HG03097 (cell line): ENCODE measurements at regions not wholly inside any gene's neighbourhood (a gene's known extent, or its start where the extent isn't known, plus 50 kb on each side); places are given as distances from the start of the nearest gene placed in this dataset.
"Not testable (repeated sequence)": the region's sequence is repeated elsewhere in the genome, so short reads cannot be mapped to it uniquely, and the experiment has no call there.

ENCODE experiments used
- ATAC-seq: cut with Tn5 transposase; IDR thresholded peaks from one replicate; pipeline ENCODE4 v1.9.1; 2021; ENCODE audit not compliant: unreplicated experiment, low FRiP score

DNA sequence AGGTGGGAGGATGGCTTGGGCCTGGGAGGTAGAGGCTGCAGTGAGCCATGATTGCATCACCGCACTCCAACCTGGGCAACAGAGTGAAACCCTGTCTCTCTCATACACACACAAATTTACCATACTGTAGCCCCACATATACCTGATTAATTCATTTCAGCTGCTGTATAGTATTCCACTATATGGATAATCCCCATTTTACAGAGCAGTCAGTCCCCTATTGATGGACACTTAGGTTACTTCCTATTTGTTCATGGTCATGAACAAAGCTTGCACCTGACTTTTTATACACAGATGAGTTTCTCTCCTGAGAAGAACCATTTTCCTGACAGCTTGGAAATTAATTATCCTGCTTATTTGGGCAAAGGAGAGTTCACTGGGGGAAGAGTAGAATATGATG is 59.2 kb downstream of the EMX2 start:
- no peak for ATAC-seq

DNA sequence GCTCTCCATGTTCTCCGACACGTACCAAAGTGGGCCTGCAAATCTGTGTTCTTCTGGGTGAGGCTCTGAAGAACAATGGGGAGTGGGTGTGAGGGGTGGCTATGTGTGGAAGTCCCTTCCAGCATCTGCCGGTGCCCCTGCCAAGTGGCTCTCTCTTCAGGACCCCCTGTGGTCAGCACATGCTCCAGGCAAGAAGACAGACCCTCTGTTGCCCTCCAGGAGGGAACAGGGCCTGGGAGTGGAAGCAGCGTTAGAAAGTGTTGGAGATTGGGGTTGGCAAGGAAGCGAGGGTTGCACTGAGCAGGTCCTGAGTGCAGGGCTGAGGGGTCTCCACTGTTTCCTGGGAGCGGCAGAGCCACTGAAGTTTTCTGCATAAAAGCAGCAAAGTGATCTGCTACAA is 60.5 kb downstream of the EMX2 start:
- no peak for ATAC-seq

DNA sequence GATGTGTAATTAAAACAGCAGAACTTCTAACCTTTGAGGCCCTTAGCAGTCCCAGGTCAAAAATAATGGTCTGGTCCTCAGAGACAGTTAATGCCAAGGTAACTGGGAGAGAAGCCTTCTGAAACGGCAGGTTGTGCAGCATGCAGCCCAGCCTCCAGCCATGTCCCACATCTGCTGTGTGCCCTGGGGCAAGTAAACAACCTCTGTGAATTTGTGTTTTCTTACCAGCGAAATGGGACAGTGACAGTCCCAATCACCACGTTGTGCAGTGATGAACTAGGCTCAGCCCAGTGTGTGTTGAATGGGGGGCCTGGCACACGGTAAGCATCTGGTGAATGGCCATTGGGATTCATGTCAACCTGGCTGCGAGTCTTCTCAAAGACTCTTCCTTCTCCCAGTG is 61.2 kb downstream of the EMX2 start:
- no peak for ATAC-seq

- ATAC-seq = no peak
Observed at GRCh38 chr10:117609095-117609795, 66.7 kb downstream of the EMX2 start.

GRCh38 chr10:117609796-117610170 is 67.2 kb downstream of the EMX2 start:
- no peak for ATAC-seq

GRCh38 chr10:117610321-117610720 is 67.8 kb downstream of the EMX2 start:
- ATAC-seq = no peak

GRCh38 chr10:117612113-117612512 is 69.6 kb downstream of the EMX2 start:
- no peak for ATAC-seq

DNA sequence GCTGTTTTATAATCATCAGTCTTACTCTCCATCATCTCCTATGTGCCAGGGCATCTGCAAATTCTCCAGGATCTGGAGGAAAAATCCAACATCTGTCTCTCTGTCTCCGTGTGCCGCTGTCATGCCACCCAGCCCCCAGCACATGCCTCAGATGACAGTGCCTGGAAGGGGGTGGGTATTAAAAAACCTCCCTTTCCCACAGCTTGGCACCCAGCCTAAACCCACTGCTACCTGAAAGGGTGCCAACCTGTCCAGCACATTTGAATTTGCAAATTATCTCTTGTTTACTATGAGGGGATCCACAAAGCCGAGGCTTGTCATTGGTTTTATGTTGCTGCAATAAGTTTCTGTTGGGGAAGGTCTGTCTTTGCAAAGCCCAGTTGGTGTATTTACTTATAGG is 73.1 kb downstream of the EMX2 start:
- no peak for ATAC-seq

- ATAC-seq = no peak
Observed at GRCh38 chr10:117616179-117616578, 73.6 kb downstream of the EMX2 start.

- no peak for ATAC-seq
Observed at GRCh38 chr10:117617086-117617485, 74.5 kb downstream of the EMX2 start.

- ATAC-seq = no peak
Observed at GRCh38 chr10:117617659-117618058, 75.1 kb downstream of the EMX2 start.

DNA sequence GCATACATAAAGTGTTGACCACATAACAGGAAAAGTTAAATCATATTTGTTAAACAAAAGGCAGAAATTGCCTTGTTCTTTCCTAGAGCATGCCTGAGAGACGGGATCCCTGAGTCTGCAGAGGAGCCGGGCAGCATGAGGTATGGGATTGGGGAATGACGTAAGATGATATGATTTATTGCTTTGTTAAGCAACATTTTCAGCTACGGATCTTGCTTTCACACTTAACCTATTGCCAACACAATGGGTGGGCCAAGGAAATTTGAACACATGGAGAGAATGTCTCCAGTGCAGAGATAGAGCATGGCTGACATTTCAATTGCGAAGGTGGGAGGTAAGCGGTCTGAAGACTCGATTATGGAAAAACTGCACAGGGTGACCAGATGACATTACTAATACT is 76.7 kb downstream of the EMX2 start:
- ATAC-seq = no peak

DNA sequence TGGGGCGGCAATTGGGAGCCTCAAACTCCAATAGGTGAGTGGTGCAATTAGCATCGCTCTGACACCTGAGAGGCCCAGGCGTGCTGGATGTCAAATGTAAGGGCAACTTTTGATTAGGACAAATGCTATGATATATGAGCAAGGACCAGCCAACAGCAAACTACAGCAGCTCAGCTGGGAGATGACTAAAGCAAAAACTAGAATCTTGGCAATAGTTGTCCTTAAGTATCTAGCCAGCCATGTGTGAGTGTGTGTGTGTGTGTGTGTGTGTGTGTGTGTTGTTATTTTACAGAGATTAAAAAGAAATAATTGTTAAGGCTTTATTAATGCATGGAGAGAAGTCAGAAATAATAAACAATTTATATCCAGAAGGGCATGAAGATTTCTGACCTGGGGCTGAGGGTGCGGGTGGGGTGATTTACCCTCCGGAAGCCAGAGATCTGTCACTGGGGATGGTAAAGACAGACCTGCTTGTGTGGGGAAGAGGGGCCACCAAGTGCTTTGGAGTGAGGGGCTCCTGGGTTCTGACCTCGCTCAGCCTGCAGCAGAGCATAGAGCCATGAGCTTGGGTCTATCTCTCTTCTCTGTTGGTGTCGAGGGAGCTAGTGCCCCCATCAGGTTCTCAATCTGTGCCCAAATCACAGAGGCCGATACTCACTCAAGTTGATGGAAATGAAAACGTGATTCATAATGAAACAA is 77.3 kb downstream of the EMX2 start:
- ATAC-seq = no peak

- no peak for ATAC-seq
Observed at GRCh38 chr10:117621196-117621595, 78.7 kb downstream of the EMX2 start.

- no peak for ATAC-seq
Observed at GRCh38 chr10:117621795-117622420, 79.4 kb downstream of the EMX2 start.

GRCh38 chr10:117622471-117623184 is 80.1 kb downstream of the EMX2 start:
- no peak for ATAC-seq

GRCh38 chr10:117626228-117626627 is 83.7 kb downstream of the EMX2 start:
- no peak for ATAC-seq

GRCh38 chr10:117627561-117627960 is 85.0 kb downstream of the EMX2 start:
- ATAC-seq = no peak

DNA sequence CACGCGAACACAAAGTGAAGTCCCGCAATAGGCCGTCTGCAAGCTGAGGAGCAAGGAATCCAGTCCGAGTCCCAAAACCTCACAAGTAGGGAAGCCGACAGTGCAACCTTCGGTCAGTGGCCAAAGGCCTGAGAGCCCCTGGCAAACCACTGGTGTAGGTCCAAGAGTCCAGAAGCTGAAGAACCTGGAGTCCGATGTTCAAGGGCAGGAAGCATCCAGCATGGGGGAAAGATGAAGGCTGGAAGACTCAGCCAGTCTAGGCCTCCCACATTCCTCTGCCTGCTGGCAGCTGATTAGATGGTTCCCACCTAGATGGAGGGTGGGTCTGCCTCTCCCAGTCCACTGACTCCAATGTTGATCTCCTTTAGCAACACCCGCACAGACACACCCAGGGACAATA is 87.2 kb downstream of the EMX2 start:
- ATAC-seq = not testable (repeated sequence)

DNA sequence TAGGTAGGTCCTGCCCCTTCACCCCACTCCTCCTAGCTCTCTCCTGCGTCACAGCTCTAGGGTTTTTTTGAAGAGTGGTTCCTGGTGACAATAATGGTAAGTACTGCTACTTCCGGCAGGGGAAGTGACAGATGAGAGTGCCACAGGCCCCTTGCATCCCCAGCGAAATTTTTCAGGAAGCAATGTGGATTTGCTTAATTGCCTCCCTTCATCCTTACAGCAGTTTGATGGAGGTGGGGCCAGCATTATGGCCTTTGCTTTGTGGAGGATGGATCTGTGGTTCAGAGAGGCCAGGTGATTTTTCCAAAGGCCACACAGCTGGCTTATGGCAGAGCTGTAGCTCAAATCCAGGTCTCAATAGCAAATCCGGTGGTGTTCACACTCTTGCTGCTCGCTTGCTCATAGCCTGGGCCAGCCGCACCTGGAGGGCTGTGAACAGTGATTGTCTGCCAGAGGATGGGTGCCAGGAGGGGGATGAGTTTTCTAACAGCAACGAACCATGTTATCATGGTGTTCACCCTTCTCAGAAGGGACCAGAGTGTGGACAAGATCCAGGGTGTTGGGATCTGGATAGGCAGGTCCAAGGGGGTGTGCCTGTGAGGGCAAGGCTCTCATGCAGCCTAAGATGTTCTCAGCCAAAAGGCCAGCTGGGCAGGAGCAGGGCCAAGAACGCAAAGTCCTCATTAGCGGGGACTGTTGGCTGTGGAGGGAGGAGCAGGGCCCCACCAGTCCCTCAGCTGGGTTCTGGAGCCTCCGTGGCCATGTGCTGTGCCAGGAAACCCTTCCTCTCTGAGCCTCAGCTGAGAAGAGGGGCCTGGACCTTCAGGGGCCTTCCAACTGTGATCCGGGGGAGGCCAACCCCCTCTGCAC is 89.0 kb downstream of the EMX2 start:
- ATAC-seq = no peak
